ENCODE measurements at regions not wholly inside any gene's neighbourhood (a gene's known extent, or its start where the extent isn't known, plus 50 kb on each side); places are given as distances from the start of the nearest gene placed in this dataset.
"Not testable (repeated sequence)": the region's sequence is repeated elsewhere in the genome, so short reads cannot be mapped to it uniquely, and the experiment has no call there.

- TF ChIP-seq CTCF (IDR thresholded peaks at IDR 0.05; ENCODE audit: low read depth, low read length); EZH2phosphoT487 (IDR thresholded peaks at IDR 0.05; ENCODE audit: low read depth): not testable (repeated sequence)
These were observed 1043.9 kb upstream of the GRIA3 start for GRCh38 chrX:122140219-122140618.
